AG04450 (cell line): ENCODE measurements at regions not wholly inside any gene's neighbourhood (a gene's known extent, or its start where the extent isn't known, plus 50 kb on each side); places are given as distances from the start of the nearest gene placed in this dataset.

Experiments
- CTCF ChIA-PET: fragments of 300-600, 350-600 bp; formaldehyde crosslinking; extraction: SDS; loops from one replicate; lab custom pipeline; 2022; ENCODE audit warnings: antibody characterized with exemption, inconsistent platforms; lab: Charles Lee
- POLR2A ChIA-PET: fragments of 350-600 bp; formaldehyde crosslinking; extraction: SDS; loops from one replicate; lab custom pipeline; 2021; ENCODE audit warnings: antibody characterized with exemption, inconsistent platforms; lab: Yijun Ruan, JAX
- DNase-seq: peaks from one replicate; pipeline ENCODE4 v3.0.0-alpha.2; 2011; ENCODE audit warnings: low read depth, low spot score
- H3K27ac ChIP-seq: one replicate; pipeline ENCODE4 v1.5.1; 2012; ENCODE audit warnings: low read depth, low read length, control low read depth
- H3K27me3 ChIP-seq: one replicate; pipeline ENCODE4 v1.6.0; 2012; ENCODE audit warnings: low read length; ENCODE audit not compliant: control insufficient read depth, insufficient read depth
- H3K4me3 ChIP-seq: 2 replicates; pipeline ENCODE4 v1.5.1; 2011; ENCODE audit warnings: mild to moderate bottlenecking, low read depth, low read length, control low read depth
- H3K9me3 ChIP-seq: 2 replicates; pipeline ENCODE4 v1.5.1; 2012; ENCODE audit warnings: low read length; ENCODE audit not compliant: control insufficient read depth, insufficient read depth
- CTCF ChIP-seq: IDR thresholded peaks from 2 replicates; pipeline ENCODE4 v1.5.1; 2011; ENCODE audit warnings: low read depth, low read length, control low read depth, inconsistent platforms

DNA sequence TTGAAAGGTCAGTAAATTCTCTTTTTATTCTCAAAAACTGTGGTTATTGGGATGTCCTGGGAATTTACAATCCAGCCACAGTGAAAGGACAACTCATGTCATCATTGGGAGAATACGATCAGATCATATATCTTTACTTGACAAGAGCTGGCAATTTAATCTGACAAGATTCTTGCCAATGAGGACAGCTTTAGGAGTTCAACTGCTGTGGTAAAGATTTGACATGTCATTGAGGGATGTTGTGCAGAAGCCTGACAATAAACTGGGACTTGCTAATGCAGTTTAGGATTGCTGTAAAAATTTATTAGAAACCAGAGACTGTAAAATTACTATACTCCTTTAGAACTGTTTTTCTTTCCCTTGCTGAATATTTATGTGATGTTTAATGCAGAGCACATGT, 1131.0 kb downstream of the MAT2B start:
- H3K9me3 ChIP-seq: no peaks in the 10 kb centered on the region
- DNase-seq: no peak
- no peaks in the 10 kb centered on the region for H3K27me3 ChIP-seq
- CTCF ChIA-PET: no interaction called here
- H3K4me3 ChIP-seq: no peak overlapping the region
- TF ChIP-seq CTCF: no peak
- H3K27ac ChIP-seq: no peak overlapping the region
- POLR2A ChIA-PET: no interaction called here

GRCh38 chr5:164637931-164638521, 1132.6 kb downstream of the MAT2B start:
- POLR2A ChIA-PET: no interaction called here
- CTCF ChIA-PET: no interaction called here
- no peak overlapping the region for H3K27ac ChIP-seq
- no peak for DNase-seq
- no peaks in the 10 kb centered on the region for H3K9me3 ChIP-seq
- no peak for TF ChIP-seq CTCF
- no peak overlapping the region for H3K4me3 ChIP-seq
- H3K27me3 ChIP-seq: no peaks in the 10 kb centered on the region

- CTCF ChIA-PET: no interaction called here
- no peak for TF ChIP-seq CTCF
- POLR2A ChIA-PET: no interaction called here
- H3K27ac ChIP-seq: no peak overlapping the region
- no peaks in the 10 kb centered on the region for H3K27me3 ChIP-seq
- no peaks in the 10 kb centered on the region for H3K9me3 ChIP-seq
- no peak overlapping the region for H3K4me3 ChIP-seq
- no peak for DNase-seq
Measured at GRCh38 chr5:164649266-164649665, 1143.8 kb downstream of the MAT2B start.

DNA sequence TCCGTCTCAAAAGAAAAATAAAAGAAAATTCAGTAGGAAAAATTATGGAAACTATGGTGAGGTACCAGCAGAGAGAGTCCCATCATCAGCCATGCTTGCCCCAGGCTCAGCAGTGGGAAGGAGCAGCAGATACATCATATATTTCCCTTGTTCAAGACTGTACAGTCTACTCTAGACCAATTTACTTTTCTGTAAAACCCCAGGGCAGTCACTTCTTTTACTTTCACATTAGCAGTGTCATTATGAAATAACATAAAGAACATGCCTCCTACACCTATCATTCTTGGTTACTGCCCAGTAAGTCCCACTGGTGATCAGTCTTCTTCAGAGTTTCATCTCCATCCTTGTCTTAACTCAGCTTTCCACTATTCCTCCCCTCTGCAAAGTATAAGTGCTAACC, 1145.0 kb downstream of the MAT2B start:
- Histone ChIP-seq H3K4me3 (no peak overlapping the region), H3K9me3 (no peaks in the 10 kb centered on the region), H3K27me3 (no peaks in the 10 kb centered on the region), H3K27ac (no peak overlapping the region)
- DNase-seq: no peak
- ChIA-PET CTCF (no interaction called here), POLR2A (no interaction called here)
- no peak for TF ChIP-seq CTCF

GRCh38 chr5:164651546-164652275, 1146.3 kb downstream of the MAT2B start:
- Histone ChIP-seq H3K27me3 (no peaks in the 10 kb centered on the region), H3K4me3 (no peak overlapping the region), H3K9me3 (no peaks in the 10 kb centered on the region), H3K27ac (no peak overlapping the region)
- no peak for DNase-seq
- CTCF ChIA-PET: no interaction called here
- TF ChIP-seq CTCF: no peak
- POLR2A ChIA-PET: no interaction called here
